ENCODE measurements at regions not wholly inside any gene's neighbourhood (a gene's known extent, or its start where the extent isn't known, plus 50 kb on each side); places are given as distances from the start of the nearest gene placed in this dataset.

DNA sequence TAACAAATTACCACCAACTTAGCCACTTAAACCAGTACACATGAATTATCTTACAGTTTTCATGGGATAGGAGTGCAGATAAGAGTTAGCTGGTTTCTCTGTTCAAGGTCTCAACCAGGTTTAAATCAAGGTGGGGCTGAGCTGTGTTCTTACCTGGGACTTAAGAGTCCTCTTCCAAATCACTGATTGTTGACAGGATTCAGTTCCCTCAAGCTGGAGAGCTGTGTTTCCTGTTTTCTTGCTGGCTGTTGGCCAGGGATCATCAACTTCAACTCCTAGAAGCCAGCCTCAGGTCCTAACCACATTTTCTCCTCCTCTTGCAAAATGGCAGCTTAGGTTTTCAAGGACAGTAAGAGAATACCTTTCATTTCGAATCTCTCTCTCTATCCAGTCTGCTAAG is 123.8 kb upstream of the CHRM3 start:
- no peak for DNase-seq

GRCh38 chr1:239261521-239261920 is 124.8 kb upstream of the CHRM3 start:
- DNase-seq: no peak

- no peak for DNase-seq
These were observed 125.5 kb upstream of the CHRM3 start for GRCh38 chr1:239260842-239261241.

- no peak for DNase-seq
These were observed 130.7 kb upstream of the CHRM3 start for GRCh38 chr1:239255628-239256160.

GRCh38 chr1:239254999-239255398 is 131.4 kb upstream of the CHRM3 start:
- no peak for DNase-seq

DNA sequence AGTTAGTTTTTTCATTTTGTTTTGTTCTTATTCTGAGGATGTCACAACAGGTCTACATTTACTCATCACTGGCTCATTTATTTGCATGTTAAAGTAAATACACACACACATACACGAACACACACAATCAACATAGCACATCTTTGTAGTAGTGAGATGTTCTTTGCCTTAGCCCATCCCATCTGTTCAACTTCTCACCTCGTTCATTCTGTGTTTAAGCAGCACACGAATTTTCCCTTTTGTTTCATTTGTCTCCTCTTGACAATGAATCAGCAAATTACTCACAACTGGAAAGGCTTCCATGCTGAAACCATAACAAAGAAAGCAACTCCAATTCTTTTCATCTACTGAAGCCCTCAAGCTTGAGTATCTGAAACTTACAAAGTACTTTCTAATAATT is 133.3 kb upstream of the CHRM3 start:
- no peak for DNase-seq

- DNase-seq: no peak
These were observed 135.9 kb upstream of the CHRM3 start for GRCh38 chr1:239250353-239251035.

GRCh38 chr1:239247285-239247684 is 139.1 kb upstream of the CHRM3 start:
- DNase-seq: no peak

DNA sequence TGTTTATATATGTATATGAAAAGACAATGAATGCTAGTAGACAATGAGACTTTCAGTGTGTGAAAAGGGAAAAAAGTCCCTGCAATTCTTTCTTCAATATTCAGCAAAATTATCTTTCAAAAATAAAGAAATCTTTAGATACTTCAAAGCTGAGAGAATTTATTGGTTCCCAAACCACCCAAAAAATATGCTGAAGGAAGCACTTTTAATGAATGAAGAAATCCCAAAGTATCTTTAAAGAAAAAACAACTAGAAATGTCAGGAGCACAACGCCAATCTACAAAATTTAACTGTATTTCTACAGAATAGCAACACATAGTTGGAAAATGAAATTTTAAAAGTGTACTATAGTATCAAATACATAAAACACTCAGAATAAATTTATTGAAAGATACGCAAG is 142.3 kb upstream of the CHRM3 start:
- DNase-seq: no peak

DNA sequence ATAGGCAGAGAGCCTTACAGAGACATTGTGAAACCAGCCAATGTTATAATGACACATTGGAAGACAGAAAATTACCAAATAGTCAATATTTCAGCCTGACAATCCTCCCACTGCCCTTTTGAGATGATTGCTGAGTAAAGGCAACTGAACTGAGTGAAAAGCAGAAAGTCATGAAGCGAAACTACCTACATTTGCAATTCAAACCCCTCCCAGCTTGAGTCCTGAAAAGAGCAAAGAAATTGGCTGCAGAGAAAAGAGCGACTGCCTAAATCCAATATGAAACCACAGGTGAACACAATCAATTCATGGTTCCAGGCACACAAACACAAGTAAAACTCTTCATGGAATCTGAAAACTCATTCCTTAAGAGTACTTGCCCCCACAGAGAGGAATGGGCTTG is 143.4 kb upstream of the CHRM3 start:
- DNase-seq: no peak

- DNase-seq: no peak
These were observed 144.0 kb upstream of the CHRM3 start for GRCh38 chr1:239242404-239242803.

DNA sequence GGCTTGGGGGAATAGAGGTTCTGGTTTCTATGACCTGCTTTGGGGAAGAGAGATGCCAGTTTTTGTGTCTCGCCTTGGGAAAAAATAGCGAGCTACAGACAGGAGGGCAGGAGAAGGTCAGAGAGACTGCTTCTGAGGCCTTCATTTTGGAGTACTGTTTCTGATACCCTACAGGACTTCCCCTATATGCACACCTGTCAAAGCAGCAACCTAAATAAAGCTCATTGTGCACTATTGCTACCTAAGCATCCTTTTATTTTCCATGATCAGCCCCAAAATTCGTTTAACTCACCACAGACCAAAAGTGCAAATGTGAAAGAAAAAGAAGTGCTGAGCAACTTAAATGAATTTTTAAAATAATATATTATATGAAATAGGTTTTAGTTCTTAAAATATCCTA is 145.6 kb upstream of the CHRM3 start:
- DNase-seq: no peak

DNA sequence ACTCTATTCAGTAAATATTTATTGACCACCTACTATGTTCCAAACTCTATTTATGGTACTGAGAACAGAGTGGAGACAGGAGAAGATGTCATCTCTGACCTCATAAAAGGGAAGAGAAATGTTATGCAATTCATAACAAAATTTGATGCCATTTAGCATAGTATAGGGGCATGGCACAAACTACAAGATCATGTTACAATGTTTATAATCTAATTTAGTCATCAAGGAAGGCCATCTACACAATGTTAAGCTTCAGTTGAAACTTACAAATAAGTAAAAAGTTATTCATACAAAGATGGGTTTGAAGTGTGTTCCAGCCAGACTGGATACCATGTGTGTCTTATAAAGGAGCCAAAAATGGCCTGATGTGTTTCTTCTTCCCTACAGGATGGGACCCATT is 146.8 kb upstream of the CHRM3 start:
- no peak for DNase-seq

- no peak for DNase-seq
These were observed 148.5 kb upstream of the CHRM3 start for GRCh38 chr1:239237912-239238311.

GRCh38 chr1:239233626-239234025 is 152.7 kb upstream of the CHRM3 start:
- no peak for DNase-seq

DNA sequence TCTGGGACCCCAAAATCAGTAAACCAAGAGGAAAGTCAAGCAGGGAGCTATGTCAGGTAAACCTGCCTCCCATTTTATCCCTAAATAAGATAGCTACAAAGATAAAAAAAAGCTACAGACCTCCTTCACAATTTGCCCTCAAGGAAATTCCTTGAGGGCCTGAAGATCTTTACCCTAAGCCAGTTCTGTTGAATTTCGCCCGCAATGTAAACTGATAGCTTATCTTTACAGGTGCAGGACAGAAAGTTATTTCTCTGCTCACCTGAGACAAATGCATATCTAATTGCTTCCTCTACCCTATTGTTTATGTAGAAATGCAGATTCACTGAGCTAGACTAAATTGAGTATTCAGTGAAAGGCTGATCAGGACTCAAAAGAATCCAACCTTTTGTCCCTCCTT is 153.4 kb upstream of the CHRM3 start:
- DNase-seq: no peak

- no peak for DNase-seq
These were observed 157.9 kb upstream of the CHRM3 start for GRCh38 chr1:239228451-239228850.

DNA sequence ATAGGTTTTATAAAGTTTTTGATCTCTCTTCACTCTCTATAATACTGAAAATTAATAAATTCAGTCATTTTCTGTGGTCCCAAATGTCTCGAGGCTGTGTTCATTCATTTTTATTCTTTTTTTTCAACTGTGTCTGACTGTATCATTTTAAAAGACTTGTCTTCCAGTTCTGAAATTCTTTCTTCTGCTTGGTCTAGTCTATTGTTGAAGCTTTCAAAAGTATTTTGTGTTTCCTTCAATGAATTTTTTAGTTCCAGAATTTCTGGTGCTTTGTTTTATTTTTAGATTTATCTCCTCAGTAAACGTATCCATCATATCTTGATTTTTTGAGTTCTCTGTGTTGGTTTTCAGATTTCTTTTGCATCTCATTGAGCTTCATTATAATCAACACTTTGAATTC is 161.0 kb upstream of the CHRM3 start:
- DNase-seq: no peak

DNA sequence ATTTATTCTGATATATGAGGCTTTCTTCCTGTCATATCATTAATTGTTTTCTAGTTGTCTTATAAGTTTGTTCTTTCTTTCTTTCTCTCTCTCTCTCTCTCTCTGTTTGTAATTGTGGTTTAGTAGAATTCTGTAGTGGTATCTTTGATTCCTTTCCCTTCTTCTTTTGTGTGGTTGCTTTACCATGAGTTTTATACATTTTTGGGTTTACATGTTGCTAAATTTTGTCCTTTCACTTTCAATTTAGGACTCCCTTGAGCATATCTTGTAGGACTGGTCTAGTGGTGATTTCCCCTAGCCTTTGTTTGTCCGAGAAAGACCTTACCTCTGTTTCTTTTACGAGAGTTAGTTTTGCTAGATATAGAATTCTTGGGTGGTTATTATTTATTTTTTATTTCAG is 162.3 kb upstream of the CHRM3 start:
- DNase-seq: no peak

DNA sequence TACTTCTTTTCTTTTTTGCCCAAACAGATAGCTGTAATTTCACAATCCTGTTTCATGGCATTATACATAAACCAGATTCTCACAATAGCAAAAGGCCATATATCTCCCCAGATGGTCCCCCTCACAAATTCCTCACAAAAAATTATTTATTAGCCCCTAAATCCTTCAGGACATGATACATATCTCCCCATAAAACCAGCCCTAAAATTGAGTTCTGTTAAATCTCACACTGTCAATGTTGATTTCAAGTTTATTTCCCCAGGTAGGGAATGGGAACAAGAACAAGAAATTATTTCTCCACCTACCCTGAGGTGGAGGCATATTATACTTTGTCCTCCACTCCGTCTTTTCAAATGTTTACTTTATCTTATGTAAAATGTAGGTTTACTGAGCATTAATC is 163.4 kb upstream of the CHRM3 start:
- no peak for DNase-seq

DNA sequence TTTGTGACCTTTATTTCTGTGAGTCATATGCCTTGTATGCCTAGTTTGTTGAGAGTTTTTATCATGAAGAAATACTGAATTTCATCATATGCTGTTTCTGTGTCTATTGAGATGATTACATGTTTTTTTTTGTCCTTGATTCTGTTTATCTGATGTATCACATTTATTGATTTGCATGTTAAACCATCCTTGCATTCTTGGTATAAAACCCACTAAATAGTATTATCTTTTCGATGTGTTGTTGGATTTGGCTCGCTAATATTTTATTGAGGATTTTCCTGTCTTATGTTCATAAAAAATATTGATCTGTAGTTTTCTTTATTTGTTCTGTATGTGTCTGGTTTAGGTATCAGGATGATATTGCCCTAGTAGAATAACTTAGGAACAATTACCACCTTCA is 164.7 kb upstream of the CHRM3 start:
- DNase-seq: no peak

GRCh38 chr1:239219679-239220078 is 166.7 kb upstream of the CHRM3 start:
- DNase-seq: no peak

DNA sequence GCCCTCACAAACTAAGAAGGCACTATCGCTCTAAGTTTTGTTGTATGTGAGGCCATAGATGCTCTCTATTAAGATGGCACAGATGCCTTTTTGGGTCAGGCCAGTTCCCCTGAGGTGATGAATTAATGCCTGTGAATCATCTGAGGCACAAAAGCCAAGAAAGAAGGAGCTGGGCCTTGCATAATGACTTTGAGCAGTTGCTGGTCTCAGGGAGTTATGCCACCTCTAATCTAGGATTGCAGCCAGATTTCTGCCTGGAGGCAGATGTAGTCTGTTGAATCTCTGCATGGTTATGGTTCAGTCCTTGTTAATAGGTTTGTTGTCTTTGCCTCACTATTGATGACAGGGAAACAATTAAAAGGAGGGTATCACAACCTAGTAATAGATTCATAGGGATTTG is 168.1 kb upstream of the CHRM3 start:
- DNase-seq: no peak

GRCh38 chr1:239212811-239213220 is 173.6 kb upstream of the CHRM3 start:
- no peak for DNase-seq

DNA sequence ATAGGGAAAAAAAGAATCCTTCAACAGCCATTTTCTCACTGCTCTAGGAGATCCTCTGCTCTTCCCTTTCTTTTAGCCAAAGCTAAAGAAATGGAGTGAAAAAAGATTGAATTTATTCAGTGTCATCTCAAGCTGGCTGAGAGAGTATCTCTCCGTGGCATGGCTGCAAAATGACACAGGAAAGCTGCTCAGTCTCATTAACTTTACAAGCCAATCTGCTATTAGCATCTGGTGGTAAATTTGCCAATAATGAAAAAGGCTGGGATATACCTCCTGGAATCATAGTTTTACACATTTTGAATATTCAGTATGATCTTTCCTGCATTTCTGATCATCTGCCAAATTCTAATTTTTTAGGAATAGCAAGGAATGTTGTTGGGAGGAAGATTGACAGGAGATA is 176.8 kb upstream of the CHRM3 start:
- no peak for DNase-seq

Measured in amniotic stem cell (primary cell).